HEK293 (cell line): ENCODE measurements at regions not wholly inside any gene's neighbourhood (a gene's known extent, or its start where the extent isn't known, plus 50 kb on each side); places are given as distances from the start of the nearest gene placed in this dataset.

Experiments used
- CTCF ChIA-PET: fragments of 350-600 bp; formaldehyde crosslinking; extraction: SDS; loops from one replicate; lab custom pipeline; 2021; ENCODE audit warnings: antibody characterized with exemption; lab: Yijun Ruan, JAX
- POLR2A ChIA-PET: fragments of 300-600 bp; formaldehyde crosslinking; extraction: SDS; loops from one replicate; lab custom pipeline; 2020; ENCODE audit warnings: antibody characterized with exemption, inconsistent platforms; lab: Yijun Ruan, JAX
- H3K27ac ChIP-seq: fragments of 200-500 bp; sonication (Bioruptor generic); 2 replicates; pipeline ENCODE4 v1.5.1; 2014; ENCODE audit warnings: low read depth, low read length, control low read depth, inconsistent platforms; ENCODE audit errors: extremely low read depth
- H3K36me3 ChIP-seq, 2 experiments: fragments of 200-500 bp in 1 of 2; sonication (Bioruptor generic) in 1 of 2; 1 replicate in 1 of 2; 2 replicates in 1 of 2; pipeline ENCODE4 v1.5.1; 2014 to 2017; ENCODE audit warnings: inconsistent platforms in 2 of 2, low read length in 2 of 2; ENCODE audit not compliant: control insufficient read depth in 2 of 2, insufficient read depth in 1 of 2
- H3K4me1 ChIP-seq: fragments of 200-500 bp; sonication (Bioruptor generic); 2 replicates; pipeline ENCODE4 v1.5.1; 2014; ENCODE audit warnings: mild to moderate bottlenecking, low read length, inconsistent platforms; ENCODE audit not compliant: control insufficient read depth, insufficient read depth
- H3K4me3 ChIP-seq: 2 replicates; pipeline ENCODE4 v1.5.1; 2011; ENCODE audit warnings: low read depth, mild to moderate bottlenecking, control low read depth, low read length, moderate library complexity
- H3K9me3 ChIP-seq: fragments of 200-500 bp; sonication (Bioruptor generic); 2 replicates; pipeline ENCODE4 v1.5.1; 2014; ENCODE audit warnings: low read depth, low read length, inconsistent platforms; ENCODE audit not compliant: control insufficient read depth, insufficient read depth
- KLF9 ChIP-seq: fragments of 450-650 bp; formaldehyde crosslinking; IDR thresholded peaks from 2 replicates; pipeline ENCODE4 v1.5.1; 2016; ENCODE audit warnings: missing biosample characterization, missing genetic modification characterization, low read depth
- SETDB1 ChIP-seq: IDR thresholded peaks from one replicate; pipeline ENCODE4 v1.6.1; 2017; ENCODE audit warnings: mild to moderate bottlenecking, low read length, moderate library complexity, mixed read lengths; ENCODE audit not compliant: insufficient read length
- WT1 ChIP-seq: fragments of 450-650 bp; formaldehyde crosslinking; IDR thresholded peaks from 2 replicates; pipeline ENCODE4 v1.5.1; 2016; ENCODE audit warnings: missing biosample characterization, missing genetic modification characterization
- ZFHX2 ChIP-seq: fragments of 450-650 bp; formaldehyde crosslinking; conservative IDR thresholded peaks from 2 replicates; pipeline ENCODE4 v1.5.1; 2016; ENCODE audit warnings: missing biosample characterization, missing genetic modification characterization
- ZNF114 ChIP-seq: fragments of 450-650 bp; formaldehyde crosslinking; IDR thresholded peaks from 2 replicates; pipeline ENCODE4 v1.5.0; 2017; ENCODE audit warnings: missing biosample characterization, missing genetic modification characterization
- ZNF221 ChIP-seq: fragments of 450-650 bp; formaldehyde crosslinking; IDR thresholded peaks from 2 replicates; pipeline ENCODE4 v1.5.1; 2017; ENCODE audit warnings: missing biosample characterization, missing genetic modification characterization, borderline replicate concordance
- ZNF239 ChIP-seq: fragments of 450-650 bp; formaldehyde crosslinking; IDR thresholded peaks from 2 replicates; pipeline ENCODE4 v1.5.1; 2016; ENCODE audit warnings: missing biosample characterization, missing genetic modification characterization
- ZNF24 ChIP-seq: fragments of 450-650 bp; formaldehyde crosslinking; IDR thresholded peaks from 2 replicates; pipeline ENCODE4 v1.5.1; 2016; ENCODE audit warnings: missing biosample characterization, missing genetic modification characterization
- ZNF274 ChIP-seq, 2 experiments: fragments of 200-500 bp in 1 of 2; fragments of 450-650 bp in 1 of 2; sonication (Bioruptor generic) in 1 of 2; formaldehyde crosslinking in 1 of 2; IDR thresholded peaks; 2 replicates each; pipeline versions ENCODE4 v1.5.1 to v1.6.1; 2014 to 2016; ENCODE audit warnings: borderline replicate concordance in 1 of 2, inconsistent platforms in 1 of 2, low read length in 1 of 2, missing biosample characterization in 1 of 2, missing genetic modification characterization in 1 of 2
- ZNF292 ChIP-seq: fragments of 450-650 bp; formaldehyde crosslinking; IDR thresholded peaks from 2 replicates; pipeline ENCODE4 v1.5.1; 2016; ENCODE audit warnings: low read depth, missing biosample characterization, missing genetic modification characterization, borderline replicate concordance
- ZNF561 ChIP-seq: fragments of 450-650 bp; IDR thresholded peaks from 2 replicates; pipeline ENCODE4 v1.5.1; 2018; ENCODE audit warnings: missing biosample characterization, missing genetic modification characterization, borderline replicate concordance
- ZNF610 ChIP-seq: fragments of 450-650 bp; formaldehyde crosslinking; IDR thresholded peaks from 2 replicates; pipeline ENCODE4 v1.5.1; 2016; ENCODE audit warnings: missing biosample characterization, missing genetic modification characterization, borderline replicate concordance
- ZNF654 ChIP-seq: fragments of 450-650 bp; formaldehyde crosslinking; IDR thresholded peaks from 2 replicates; pipeline ENCODE4 v1.5.1; 2016; ENCODE audit warnings: low read depth, missing biosample characterization, missing genetic modification characterization
- ZNF664 ChIP-seq: fragments of 450-650 bp; formaldehyde crosslinking; IDR thresholded peaks from 2 replicates; pipeline ENCODE4 v1.5.1; 2016; ENCODE audit warnings: missing biosample characterization, missing genetic modification characterization
- TF ChIP-seq, protein P1 (sequence below): fragments of 450-650 bp; formaldehyde crosslinking; IDR thresholded peaks from 2 replicates; pipeline ENCODE4 v1.5.1; 2016; ENCODE audit warnings: missing biosample characterization, missing genetic modification characterization
- TF ChIP-seq, protein P2 (sequence below): fragments of 450-650 bp; formaldehyde crosslinking; IDR thresholded peaks from 2 replicates; pipeline ENCODE4 v1.5.1; 2016; ENCODE audit warnings: missing biosample characterization, missing genetic modification characterization
- TF ChIP-seq, protein P3 (sequence below): fragments of 450-650 bp; formaldehyde crosslinking; optimal IDR thresholded peaks from 2 replicates; pipeline ENCODE3; 2016; ENCODE audit warnings: missing biosample characterization, mild to moderate bottlenecking, missing genetic modification characterization
- TF ChIP-seq, protein P4 (sequence below): fragments of 450-650 bp; formaldehyde crosslinking; IDR thresholded peaks from 2 replicates; pipeline ENCODE4 v1.5.1; 2016; ENCODE audit warnings: missing biosample characterization, missing genetic modification characterization

DNA sequence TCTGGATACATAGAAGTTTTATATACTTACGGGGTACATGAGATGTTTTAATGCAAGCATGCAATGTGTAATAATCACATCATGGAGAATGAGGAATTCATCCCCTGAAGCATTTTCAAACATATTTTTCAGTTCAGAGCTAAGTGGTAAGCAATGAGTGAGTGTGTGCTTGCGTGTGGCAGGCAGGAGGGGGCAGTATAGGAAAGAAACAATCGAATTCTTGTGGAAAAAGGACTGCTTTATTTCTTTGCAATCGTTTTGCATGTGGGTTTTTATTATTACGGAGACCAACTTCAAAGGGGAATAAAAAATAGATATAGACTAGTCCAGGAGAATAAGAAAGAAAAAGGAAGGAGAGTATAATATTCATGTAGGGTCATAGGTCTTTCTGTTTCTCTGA is 271.6 kb downstream of the CHL1 start:
- ChIA-PET POLR2A (no interaction called here), CTCF (interaction anchor here (0.5 to 1.4 kb wide), 19 partner anchors 8 to 944 kb away, joined by 3 to 12 read pairs (median 3); no protein-coding TSS in a partner anchor)
- Histone ChIP-seq H3K4me3 (no peak overlapping the region), H3K4me1 (no peaks in the 10 kb centered on the region), H3K9me3 (no peaks in the 10 kb centered on the region), H3K36me3 (no peaks in the 10 kb centered on the region), H3K27ac (no peak overlapping the region)
- TF ChIP-seq SETDB1 = no peak
- TF ChIP-seq ZNF654 = peak; percentile 36
- no peak for TF ChIP-seq ZNF561 (tag by site-specific recombination)
- TF ChIP-seq, protein P1, sequence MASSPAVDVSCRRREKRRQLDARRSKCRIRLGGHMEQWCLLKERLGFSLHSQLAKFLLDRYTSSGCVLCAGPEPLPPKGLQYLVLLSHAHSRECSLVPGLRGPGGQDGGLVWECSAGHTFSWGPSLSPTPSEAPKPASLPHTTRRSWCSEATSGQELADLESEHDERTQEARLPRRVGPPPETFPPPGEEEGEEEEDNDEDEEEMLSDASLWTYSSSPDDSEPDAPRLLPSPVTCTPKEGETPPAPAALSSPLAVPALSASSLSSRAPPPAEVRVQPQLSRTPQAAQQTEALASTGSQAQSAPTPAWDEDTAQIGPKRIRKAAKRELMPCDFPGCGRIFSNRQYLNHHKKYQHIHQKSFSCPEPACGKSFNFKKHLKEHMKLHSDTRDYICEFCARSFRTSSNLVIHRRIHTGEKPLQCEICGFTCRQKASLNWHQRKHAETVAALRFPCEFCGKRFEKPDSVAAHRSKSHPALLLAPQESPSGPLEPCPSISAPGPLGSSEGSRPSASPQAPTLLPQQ = no peak
- no peak for TF ChIP-seq ZFHX2 (tag by site-specific recombination)

DNA sequence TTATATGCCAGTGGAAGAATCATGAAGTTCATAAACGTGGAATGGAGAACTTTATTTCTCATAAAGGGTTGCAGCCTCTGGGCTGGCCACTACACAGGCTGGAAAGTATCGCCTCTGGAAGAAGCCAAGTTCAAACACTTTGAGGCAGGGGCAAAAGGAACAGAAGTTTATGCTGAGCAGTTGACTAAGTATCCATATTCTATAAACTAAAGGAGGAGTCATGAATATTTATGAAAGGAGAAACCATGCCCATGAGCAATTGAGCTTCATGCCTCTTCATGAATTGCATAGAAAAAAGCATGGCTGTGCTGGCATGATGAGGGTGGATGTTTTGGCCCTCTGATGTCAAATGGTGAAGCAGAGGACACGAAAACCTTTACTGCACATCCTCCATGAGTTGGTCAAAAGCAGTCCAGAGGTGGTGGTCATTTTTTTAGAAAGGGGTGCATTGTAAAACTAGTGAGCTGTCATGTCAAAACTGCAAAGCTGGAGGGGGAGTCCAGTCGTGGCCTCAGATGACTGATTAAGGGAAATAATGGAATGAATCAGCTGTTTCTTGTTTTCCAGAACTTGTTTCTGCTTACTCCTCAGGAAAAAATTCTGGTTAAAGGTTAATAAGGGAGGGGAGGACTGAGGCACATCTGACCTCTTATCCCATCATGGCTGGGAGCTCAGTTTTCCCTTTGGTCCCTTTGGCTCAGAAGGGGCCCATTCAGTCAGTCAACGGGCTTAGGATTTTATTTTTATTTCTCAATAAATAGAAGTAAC is 276.7 kb downstream of the CHL1 start:
- CTCF ChIA-PET = no interaction called here
- Histone ChIP-seq H3K27ac (no peak overlapping the region), H3K36me3 (no peaks in the 10 kb centered on the region)
- TF ChIP-seq, protein P2, sequence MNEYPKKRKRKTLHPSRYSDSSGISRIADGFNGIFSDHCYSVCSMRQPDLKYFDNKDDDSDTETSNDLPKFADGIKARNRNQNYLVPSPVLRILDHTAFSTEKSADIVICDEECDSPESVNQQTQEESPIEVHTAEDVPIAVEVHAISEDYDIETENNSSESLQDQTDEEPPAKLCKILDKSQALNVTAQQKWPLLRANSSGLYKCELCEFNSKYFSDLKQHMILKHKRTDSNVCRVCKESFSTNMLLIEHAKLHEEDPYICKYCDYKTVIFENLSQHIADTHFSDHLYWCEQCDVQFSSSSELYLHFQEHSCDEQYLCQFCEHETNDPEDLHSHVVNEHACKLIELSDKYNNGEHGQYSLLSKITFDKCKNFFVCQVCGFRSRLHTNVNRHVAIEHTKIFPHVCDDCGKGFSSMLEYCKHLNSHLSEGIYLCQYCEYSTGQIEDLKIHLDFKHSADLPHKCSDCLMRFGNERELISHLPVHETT = no peak
- TF ChIP-seq ZNF610 (tag by site-specific recombination) = no peak
- TF ChIP-seq, protein P3, sequence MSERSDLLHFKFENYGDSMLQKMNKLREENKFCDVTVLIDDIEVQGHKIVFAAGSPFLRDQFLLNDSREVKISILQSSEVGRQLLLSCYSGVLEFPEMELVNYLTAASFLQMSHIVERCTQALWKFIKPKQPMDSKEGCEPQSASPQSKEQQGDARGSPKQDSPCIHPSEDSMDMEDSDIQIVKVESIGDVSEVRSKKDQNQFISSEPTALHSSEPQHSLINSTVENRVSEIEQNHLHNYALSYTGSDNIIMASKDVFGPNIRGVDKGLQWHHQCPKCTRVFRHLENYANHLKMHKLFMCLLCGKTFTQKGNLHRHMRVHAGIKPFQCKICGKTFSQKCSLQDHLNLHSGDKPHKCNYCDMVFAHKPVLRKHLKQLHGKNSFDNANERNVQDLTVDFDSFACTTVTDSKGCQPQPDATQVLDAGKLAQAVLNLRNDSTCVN = no peak
- TF ChIP-seq, protein P4, sequence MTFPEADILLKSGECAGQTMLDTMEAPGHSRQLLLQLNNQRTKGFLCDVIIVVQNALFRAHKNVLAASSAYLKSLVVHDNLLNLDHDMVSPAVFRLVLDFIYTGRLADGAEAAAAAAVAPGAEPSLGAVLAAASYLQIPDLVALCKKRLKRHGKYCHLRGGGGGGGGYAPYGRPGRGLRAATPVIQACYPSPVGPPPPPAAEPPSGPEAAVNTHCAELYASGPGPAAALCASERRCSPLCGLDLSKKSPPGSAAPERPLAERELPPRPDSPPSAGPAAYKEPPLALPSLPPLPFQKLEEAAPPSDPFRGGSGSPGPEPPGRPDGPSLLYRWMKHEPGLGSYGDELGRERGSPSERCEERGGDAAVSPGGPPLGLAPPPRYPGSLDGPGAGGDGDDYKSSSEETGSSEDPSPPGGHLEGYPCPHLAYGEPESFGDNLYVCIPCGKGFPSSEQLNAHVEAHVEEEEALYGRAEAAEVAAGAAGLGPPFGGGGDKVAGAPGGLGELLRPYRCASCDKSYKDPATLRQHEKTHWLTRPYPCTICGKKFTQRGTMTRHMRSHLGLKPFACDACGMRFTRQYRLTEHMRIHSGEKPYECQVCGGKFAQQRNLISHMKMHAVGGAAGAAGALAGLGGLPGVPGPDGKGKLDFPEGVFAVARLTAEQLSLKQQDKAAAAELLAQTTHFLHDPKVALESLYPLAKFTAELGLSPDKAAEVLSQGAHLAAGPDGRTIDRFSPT (tag by site-specific recombination) = no peak
- no peak for TF ChIP-seq ZNF221 (tag by site-specific recombination)
- TF ChIP-seq ZNF24 (tag by site-specific recombination) = no peak
- no peak for TF ChIP-seq ZNF114
- TF ChIP-seq ZNF274 (IDR thresholded peaks at IDR 0.05; ENCODE audit: low read length) = no peak
- TF ChIP-seq ZNF274 (tag by site-specific recombination; IDR thresholded peaks at IDR 0.05; ENCODE audit: borderline replicate concordance) = no peak
- TF ChIP-seq ZNF292 (tag by site-specific recombination) = no peak
- TF ChIP-seq WT1 (tag by site-specific recombination) = no peak
- TF ChIP-seq KLF9 (tag by site-specific recombination) = no peak
- TF ChIP-seq ZNF664 = no peak
- no peak for TF ChIP-seq ZNF239 (tag by site-specific recombination)
- TF ChIP-seq, all 188 proteins: peak for 0
- POLR2A ChIA-PET = no interaction called here
- Histone ChIP-seq H3K4me3 (no peak overlapping the region), H3K4me1 (no peaks in the 10 kb centered on the region), H3K9me3 (no peaks in the 10 kb centered on the region)
